ENCODE measurements at regions not wholly inside any gene's neighbourhood (a gene's known extent, or its start where the extent isn't known, plus 50 kb on each side); places are given as distances from the start of the nearest gene placed in this dataset.
"Not testable (repeated sequence)": the region's sequence is repeated elsewhere in the genome, so short reads cannot be mapped to it uniquely, and the experiment has no call there.

- not testable (repeated sequence) for DNase-seq
Measured at GRCh38 chr13:21920802-21921201, 249.9 kb downstream of the FGF9 start.

GRCh38 chr13:21924958-21925357, 254.1 kb downstream of the FGF9 start:
- no peak for DNase-seq

- no peak for DNase-seq
Measured at GRCh38 chr13:21925720-21926119, 254.8 kb downstream of the FGF9 start.

GRCh38 chr13:21929400-21929799, 258.5 kb downstream of the FGF9 start:
- DNase-seq: no peak

- DNase-seq: no peak
Measured at GRCh38 chr13:21930536-21930935, 259.7 kb downstream of the FGF9 start.

GRCh38 chr13:21932578-21932977, 261.7 kb downstream of the FGF9 start:
- DNase-seq: no peak

GRCh38 chr13:21932996-21933395, 262.1 kb downstream of the FGF9 start:
- no peak for DNase-seq

GRCh38 chr13:21934284-21934683, 263.4 kb downstream of the FGF9 start:
- DNase-seq: no peak

GRCh38 chr13:21936674-21937073, 265.8 kb downstream of the FGF9 start:
- DNase-seq: no peak

GRCh38 chr13:21938168-21938567, 267.3 kb downstream of the FGF9 start:
- DNase-seq: no peak

GRCh38 chr13:21938636-21939035, 267.8 kb downstream of the FGF9 start:
- no peak for DNase-seq

GRCh38 chr13:21942061-21942460, 271.2 kb downstream of the FGF9 start:
- no peak for DNase-seq

GRCh38 chr13:21944610-21945009, 273.7 kb downstream of the FGF9 start:
- no peak for DNase-seq

GRCh38 chr13:21945195-21945594, 274.3 kb downstream of the FGF9 start:
- DNase-seq: no peak

- DNase-seq: no peak
Measured at GRCh38 chr13:21946964-21947363, 276.1 kb downstream of the FGF9 start.

GRCh38 chr13:21948769-21949474, 278.0 kb downstream of the FGF9 start:
- DNase-seq: no peak

- DNase-seq: no peak
Measured at GRCh38 chr13:21949818-21950429, 279.1 kb downstream of the FGF9 start.

GRCh38 chr13:21956666-21957065, 285.8 kb downstream of the FGF9 start:
- no peak for DNase-seq

GRCh38 chr13:21957833-21958232, 287.0 kb downstream of the FGF9 start:
- DNase-seq: no peak

GRCh38 chr13:21960108-21960507, 289.2 kb downstream of the FGF9 start:
- DNase-seq: no peak

- DNase-seq: no peak
Measured at GRCh38 chr13:21964686-21965085, 293.8 kb downstream of the FGF9 start.

GRCh38 chr13:21965095-21965494, 294.2 kb downstream of the FGF9 start:
- no peak for DNase-seq

GRCh38 chr13:21966014-21966413, 295.1 kb downstream of the FGF9 start:
- no peak for DNase-seq

- no peak for DNase-seq
Measured at GRCh38 chr13:21967871-21968270, 297.0 kb downstream of the FGF9 start.

GRCh38 chr13:21970172-21970571, 299.3 kb downstream of the FGF9 start:
- no peak for DNase-seq

Measured in NK-92 treated with Interleukin-12 subunit alpha and Interleukin-12 subunit beta, amount 100 ng/mL, for 24 hours (cell line).